Mesendoderm (in vitro differentiated cells): ENCODE measurements at regions not wholly inside any gene's neighbourhood (a gene's known extent, or its start where the extent isn't known, plus 50 kb on each side); places are given as distances from the start of the nearest gene placed in this dataset.
"Not testable (repeated sequence)": the region's sequence is repeated elsewhere in the genome, so short reads cannot be mapped to it uniquely, and the experiment has no call there.

Source experiments
- DNase-seq: peaks from one replicate; pipeline ENCODE4 v3.0.0; 2013
- H2AK5ac ChIP-seq: 2 replicates; pipeline ENCODE4 v1.6.1; 2013; ENCODE audit warnings: low read length, inconsistent platforms
- H2BK120ac ChIP-seq: 2 replicates; pipeline ENCODE4 v1.6.1; 2013; ENCODE audit warnings: low read depth, mild to moderate bottlenecking, low read length, moderate library complexity, mixed read lengths
- H2BK15ac ChIP-seq: replicated peaks from 2 replicates; pipeline ENCODE4 v1.6.1; 2013; ENCODE audit warnings: low read depth, mild to moderate bottlenecking, moderate library complexity
- H2BK5ac ChIP-seq: 2 replicates; pipeline ENCODE4 v1.6.1; 2013; ENCODE audit warnings: low read length, inconsistent platforms
- H3K18ac ChIP-seq: 2 replicates; pipeline ENCODE4 v1.6.1; 2013; ENCODE audit warnings: mild to moderate bottlenecking, low read length, mixed read lengths
- H3K23ac ChIP-seq: one replicate; pipeline ENCODE4 v1.6.1; 2013; ENCODE audit warnings: low read length
- H3K27ac ChIP-seq: 2 replicates; pipeline ENCODE4 v1.5.1; 2013; ENCODE audit warnings: low read depth, mild to moderate bottlenecking, inconsistent platforms, low read length, moderate library complexity
- H3K27me3 ChIP-seq: 2 replicates; pipeline ENCODE4 v1.6.1; 2013; ENCODE audit warnings: low read length, control low read depth, mild to moderate bottlenecking, inconsistent platforms; ENCODE audit not compliant: insufficient read depth, poor library complexity
- H3K36me3 ChIP-seq: 2 replicates; pipeline ENCODE4 v1.6.1; 2013; ENCODE audit warnings: low read length, inconsistent platforms; ENCODE audit not compliant: control insufficient read depth, insufficient read depth
- H3K4ac ChIP-seq: one replicate; pipeline ENCODE4 v1.6.1; 2013; ENCODE audit warnings: low read depth, mild to moderate bottlenecking, low read length, moderate library complexity
- H3K4me1 ChIP-seq: 2 replicates; pipeline ENCODE4 v1.6.1; 2013; ENCODE audit warnings: low read depth, low read length, inconsistent platforms; ENCODE audit not compliant: control insufficient read depth
- H3K4me2 ChIP-seq: 2 replicates; pipeline ENCODE4 v1.6.1; 2013; ENCODE audit warnings: low read length
- H3K4me3 ChIP-seq: 2 replicates; pipeline ENCODE4 v1.5.1; 2013; ENCODE audit warnings: mild to moderate bottlenecking, low read length
- H3K56ac ChIP-seq: one replicate; pipeline ENCODE4 v1.6.1; 2013; ENCODE audit warnings: low read length
- H3K79me1 ChIP-seq: 2 replicates; pipeline ENCODE4 v1.6.1; 2013; ENCODE audit warnings: low read length, inconsistent platforms
- H3K79me2 ChIP-seq: 2 replicates; pipeline ENCODE4 v1.6.1; 2013; ENCODE audit warnings: mild to moderate bottlenecking, low read length; ENCODE audit not compliant: control insufficient read depth, insufficient read depth
- H3K9ac ChIP-seq: 2 replicates; pipeline ENCODE4 v1.6.1; 2013; ENCODE audit warnings: low read length, inconsistent platforms
- H4K5ac ChIP-seq: one replicate; pipeline ENCODE4 v1.6.1; 2013; ENCODE audit warnings: low read length
- H4K8ac ChIP-seq: one replicate; pipeline ENCODE4 v1.6.1; 2013; ENCODE audit warnings: low read depth, mild to moderate bottlenecking, control low read depth, low read length, moderate library complexity
- WGBS: extraction: QIAGEN DNeasy Blood & Tissue Kit; methylation state at CpG from one replicate; pipeline ENCODE4 v1.1.7; 2013; ENCODE audit warnings: low lambda C conversion rate, missing lambda C conversion rate; ENCODE audit not compliant: insufficient coverage; ENCODE audit errors: extremely low coverage; 5-methylcytosine and 5-hydroxymethylcytosine counted together

- H2BK5ac ChIP-seq = no peak overlapping the region
- no peaks in the 10 kb centered on the region for H3K4me1 ChIP-seq
- H3K56ac ChIP-seq = no peak overlapping the region
- H3K4me2 ChIP-seq = no peak overlapping the region
- H2AK5ac ChIP-seq = no peak overlapping the region
- no peak overlapping the region for H3K4ac ChIP-seq
- no peak overlapping the region for H4K5ac ChIP-seq
- H3K27ac ChIP-seq = no peak overlapping the region
- no peak overlapping the region for H3K23ac ChIP-seq
- H3K9ac ChIP-seq = no peak overlapping the region
- no peaks in the 10 kb centered on the region for H3K36me3 ChIP-seq
- no peak overlapping the region for H4K8ac ChIP-seq
- H2BK120ac ChIP-seq = no peak overlapping the region
- H3K18ac ChIP-seq = no peak overlapping the region
- no peaks in the 10 kb centered on the region for H3K27me3 ChIP-seq
- no peak for DNase-seq
- H3K79me1 ChIP-seq = no peaks in the 10 kb centered on the region
- no CpG with 5 or more reads among the region's 2 CpGs for WGBS
- H3K79me2 ChIP-seq = no peaks in the 10 kb centered on the region
- no peak overlapping the region for H3K4me3 ChIP-seq
- H2BK15ac ChIP-seq = no peak overlapping the region
Measured at GRCh38 chr1:98112626-98113025, 191.8 kb upstream of the DPYD start.

GRCh38 chr1:98110674-98111073 lies 189.8 kb upstream of the DPYD start:
- Histone ChIP-seq H3K18ac (no peak overlapping the region), H3K79me2 (no peaks in the 10 kb centered on the region), H4K8ac (no peak overlapping the region), H2BK15ac (no peak overlapping the region), H3K4me3 (no peak overlapping the region), H3K23ac (no peak overlapping the region), H3K27me3 (no peaks in the 10 kb centered on the region), H3K9ac (no peak overlapping the region), H2BK120ac (no peak overlapping the region), H3K27ac (no peak overlapping the region), H3K36me3 (no peaks in the 10 kb centered on the region), H3K4me2 (no peak overlapping the region), H3K56ac (no peak overlapping the region), H3K79me1 (no peaks in the 10 kb centered on the region), H2AK5ac (no peak overlapping the region), H3K4me1 (no peaks in the 10 kb centered on the region), H2BK5ac (no peak overlapping the region), H4K5ac (no peak overlapping the region), H3K4ac (no peak overlapping the region)
- no peak for DNase-seq

GRCh38 chr1:98108378-98108777 lies 187.5 kb upstream of the DPYD start:
- H2AK5ac ChIP-seq, H4K8ac ChIP-seq, H3K4me2 ChIP-seq, H3K79me1 ChIP-seq, H3K36me3 ChIP-seq, DNase-seq, H3K18ac ChIP-seq, H2BK15ac ChIP-seq, H3K4me3 ChIP-seq, H3K56ac ChIP-seq, H3K4me1 ChIP-seq, H3K27me3 ChIP-seq, H3K4ac ChIP-seq, H3K27ac ChIP-seq, H3K9ac ChIP-seq, H2BK5ac ChIP-seq, H4K5ac ChIP-seq, H2BK120ac ChIP-seq, H3K79me2 ChIP-seq, H3K23ac ChIP-seq: not testable (repeated sequence)
- WGBS = no CpG with 5 or more reads among the region's 1 CpG

GRCh38 chr1:98107256-98107655 lies 186.4 kb upstream of the DPYD start:
- H3K18ac ChIP-seq = no peak overlapping the region
- DNase-seq = no peak
- no peak overlapping the region for H3K56ac ChIP-seq
- no peak overlapping the region for H2AK5ac ChIP-seq
- H3K27me3 ChIP-seq = no peaks in the 10 kb centered on the region
- H3K79me1 ChIP-seq = no peaks in the 10 kb centered on the region
- H3K79me2 ChIP-seq = no peaks in the 10 kb centered on the region
- H3K23ac ChIP-seq = no peak overlapping the region
- H2BK120ac ChIP-seq = no peak overlapping the region
- H3K27ac ChIP-seq = no peak overlapping the region
- no peak overlapping the region for H4K8ac ChIP-seq
- H2BK15ac ChIP-seq = no peak overlapping the region
- no peaks in the 10 kb centered on the region for H3K4me1 ChIP-seq
- no peak overlapping the region for H2BK5ac ChIP-seq
- no peak overlapping the region for H3K4me2 ChIP-seq
- no CpG with 5 or more reads among the region's 1 CpG for WGBS
- H3K4me3 ChIP-seq = no peak overlapping the region
- no peak overlapping the region for H3K4ac ChIP-seq
- H3K9ac ChIP-seq = no peak overlapping the region
- H4K5ac ChIP-seq = no peak overlapping the region
- no peaks in the 10 kb centered on the region for H3K36me3 ChIP-seq

GRCh38 chr1:98104289-98104688 lies 183.5 kb upstream of the DPYD start:
- Histone ChIP-seq H3K27ac (no peak overlapping the region), H2BK5ac (no peak overlapping the region), H3K36me3 (no peaks in the 10 kb centered on the region), H3K27me3 (no peaks in the 10 kb centered on the region), H3K18ac (peak overlapping the region; percentile 39), H3K23ac (no peak overlapping the region), H3K4me3 (no peak overlapping the region), H3K4me1 (no peaks in the 10 kb centered on the region), H3K4me2 (no peak overlapping the region), H2BK15ac (no peak overlapping the region), H3K79me2 (no peaks in the 10 kb centered on the region), H2AK5ac (no peak overlapping the region), H3K56ac (no peak overlapping the region), H2BK120ac (no peak overlapping the region), H4K5ac (no peak overlapping the region), H3K79me1 (no peaks in the 10 kb centered on the region), H4K8ac (no peak overlapping the region), H3K4ac (no peak overlapping the region), H3K9ac (no peak overlapping the region)
- no CpG with 5 or more reads among the region's 3 CpGs for WGBS
- no peak for DNase-seq

- no peak overlapping the region for H2AK5ac ChIP-seq
- H4K5ac ChIP-seq = no peak overlapping the region
- no peak overlapping the region for H2BK120ac ChIP-seq
- WGBS = no CpG with 5 or more reads among the region's 5 CpGs
- peak; percentile 41 for DNase-seq
- H3K4ac ChIP-seq = no peak overlapping the region
- H3K36me3 ChIP-seq = no peaks in the 10 kb centered on the region
- H3K27me3 ChIP-seq = no peaks in the 10 kb centered on the region
- no peaks in the 10 kb centered on the region for H3K4me1 ChIP-seq
- H3K56ac ChIP-seq = no peak overlapping the region
- no peaks in the 10 kb centered on the region for H3K79me1 ChIP-seq
- H3K23ac ChIP-seq = no peak overlapping the region
- no peak overlapping the region for H3K9ac ChIP-seq
- no peak overlapping the region for H3K4me2 ChIP-seq
- no peak overlapping the region for H2BK5ac ChIP-seq
- no peak overlapping the region for H4K8ac ChIP-seq
- no peak overlapping the region for H3K27ac ChIP-seq
- no peak overlapping the region for H3K18ac ChIP-seq
- H2BK15ac ChIP-seq = no peak overlapping the region
- no peak overlapping the region for H3K4me3 ChIP-seq
- no peaks in the 10 kb centered on the region for H3K79me2 ChIP-seq
Measured at GRCh38 chr1:98103617-98104285, 182.9 kb upstream of the DPYD start.
